GM19328 (cell line): ENCODE measurements at regions not wholly inside any gene's neighbourhood (a gene's known extent, or its start where the extent isn't known, plus 50 kb on each side); places are given as distances from the start of the nearest gene placed in this dataset.

ENCODE experiments used
- ATAC-seq: cut with Tn5 transposase; IDR thresholded peaks from one replicate; pipeline ENCODE4 v1.9.1; 2021; ENCODE audit warnings: mild to moderate bottlenecking, moderate library complexity; ENCODE audit not compliant: unreplicated experiment

GRCh38 chr6:16078064-16078463, 50.8 kb upstream of the MYLIP start:
- ATAC-seq = peak; percentile 72

- no peak for ATAC-seq
Observed at GRCh38 chr6:16069671-16070070, 59.2 kb upstream of the MYLIP start.

- no peak for ATAC-seq
Observed at GRCh38 chr6:16069222-16069621, 59.7 kb upstream of the MYLIP start.

GRCh38 chr6:16067568-16067967, 61.3 kb upstream of the MYLIP start:
- ATAC-seq = no peak

- ATAC-seq = no peak
Observed at GRCh38 chr6:16064671-16065072, 64.2 kb upstream of the MYLIP start.

- no peak for ATAC-seq
Observed at GRCh38 chr6:16063580-16063979, 65.3 kb upstream of the MYLIP start.

GRCh38 chr6:16061818-16062217, 67.1 kb upstream of the MYLIP start:
- no peak for ATAC-seq

- no peak for ATAC-seq
Observed at GRCh38 chr6:16060039-16060438, 68.8 kb upstream of the MYLIP start.

- no peak for ATAC-seq
Observed at GRCh38 chr6:16059496-16059895, 69.4 kb upstream of the MYLIP start.

- ATAC-seq = no peak
Observed at GRCh38 chr6:16058929-16059345, 69.9 kb upstream of the MYLIP start.

GRCh38 chr6:16058201-16058928, 70.5 kb upstream of the MYLIP start:
- ATAC-seq = no peak

GRCh38 chr6:16057446-16057845, 71.4 kb upstream of the MYLIP start:
- ATAC-seq = no peak

GRCh38 chr6:16056263-16056870, 72.5 kb upstream of the MYLIP start:
- no peak for ATAC-seq

GRCh38 chr6:16055852-16056251, 73.0 kb upstream of the MYLIP start:
- ATAC-seq = no peak

GRCh38 chr6:16049168-16049567, 79.7 kb upstream of the MYLIP start:
- ATAC-seq = no peak

GRCh38 chr6:16048221-16048620, 80.7 kb upstream of the MYLIP start:
- ATAC-seq = no peak

GRCh38 chr6:16047435-16047990, 81.4 kb upstream of the MYLIP start:
- no peak for ATAC-seq

GRCh38 chr6:16045238-16045637, 83.6 kb upstream of the MYLIP start:
- ATAC-seq = no peak

- no peak for ATAC-seq
Observed at GRCh38 chr6:16044211-16044643, 84.7 kb upstream of the MYLIP start.

- no peak for ATAC-seq
Observed at GRCh38 chr6:16043171-16044135, 85.4 kb upstream of the MYLIP start.

- ATAC-seq = no peak
Observed at GRCh38 chr6:16042751-16043150, 86.1 kb upstream of the MYLIP start.
